ENCODE measurements at regions not wholly inside any gene's neighbourhood (a gene's known extent, or its start where the extent isn't known, plus 50 kb on each side); places are given as distances from the start of the nearest gene placed in this dataset.

DNA sequence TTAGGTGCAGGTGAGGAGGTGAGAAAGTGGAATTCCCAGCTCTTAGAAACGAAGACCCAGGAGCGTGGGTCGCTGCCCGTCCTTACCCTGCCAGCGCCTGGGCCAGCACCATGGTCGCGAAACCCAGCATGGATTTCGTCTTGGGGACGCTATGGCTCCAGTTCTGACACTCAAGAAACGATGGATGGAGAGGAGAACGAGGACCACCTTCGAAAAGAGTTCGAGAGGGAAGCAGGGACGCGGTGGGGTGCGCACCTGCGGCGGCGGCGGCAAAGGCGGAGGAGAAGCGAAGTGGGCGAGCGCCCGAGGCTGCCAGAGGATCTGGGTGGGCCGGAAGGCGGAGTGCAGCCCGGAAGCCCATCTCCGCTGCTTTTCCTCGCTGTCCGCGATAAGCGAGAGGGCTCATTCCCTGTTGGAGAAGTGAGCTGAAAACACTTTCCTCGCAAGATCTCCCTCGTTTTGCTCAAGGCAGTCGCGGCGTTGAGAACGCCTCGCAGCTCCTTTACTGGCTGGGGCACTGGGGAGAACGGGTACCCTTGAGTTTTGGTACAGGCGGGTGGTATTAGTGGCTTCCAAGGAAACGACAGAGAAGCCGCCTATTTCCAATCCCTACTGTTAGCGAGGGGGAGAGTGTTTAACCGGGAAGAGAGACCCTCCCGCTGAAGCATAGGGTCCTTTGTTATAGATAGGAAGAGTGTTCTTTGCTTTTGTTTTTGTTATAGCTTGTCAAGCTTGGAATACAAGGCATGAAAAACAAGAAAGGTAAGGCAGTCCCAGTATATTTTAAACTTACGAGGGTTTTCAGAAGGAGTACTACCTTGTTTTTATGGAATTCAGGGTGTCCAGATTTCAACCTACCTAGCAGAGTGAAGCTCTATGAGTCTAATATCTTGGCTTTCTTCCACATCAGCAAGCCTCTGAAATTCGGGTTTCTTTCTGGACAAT is 109.5 kb downstream of the TRIM27 start:
- H3K9me3 ChIP-seq = no peaks in the 10 kb centered on the region
- H3K4me2 ChIP-seq = no peak overlapping the region
- 79% methylated on average over 49 of the region's 49 CpGs for WGBS (ENCODE audit: missing lambda C conversion rate)
- H3K4me1 ChIP-seq = peaks cover 17% of the 10 kb centered on the region; the same call in 1 of the 3 replicates
- ChIA-PET POLR2A (no interaction called here), CTCF (interaction anchor here (1.1 kb wide), 1 partner anchor 23 kb away, joined by 4 read pairs; no protein-coding TSS in a partner anchor)
- DNase-seq (ENCODE audit: low read depth in 1 of 2, low spot score in 1 of 2) (no peak), FAIRE-seq (no peak), ATAC-seq (no peak)
- TF ChIP-seq, protein P1, sequence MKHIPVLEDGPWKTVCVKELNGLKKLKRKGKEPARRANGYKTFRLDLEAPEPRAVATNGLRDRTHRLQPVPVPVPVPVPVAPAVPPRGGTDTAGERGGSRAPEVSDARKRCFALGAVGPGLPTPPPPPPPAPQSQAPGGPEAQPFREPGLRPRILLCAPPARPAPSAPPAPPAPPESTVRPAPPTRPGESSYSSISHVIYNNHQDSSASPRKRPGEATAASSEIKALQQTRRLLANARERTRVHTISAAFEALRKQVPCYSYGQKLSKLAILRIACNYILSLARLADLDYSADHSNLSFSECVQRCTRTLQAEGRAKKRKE (CRISPR knock-in tag; IDR thresholded peaks at IDR 0.05; ENCODE audit: low read depth) = no peak
- TF ChIP-seq, protein P2, sequence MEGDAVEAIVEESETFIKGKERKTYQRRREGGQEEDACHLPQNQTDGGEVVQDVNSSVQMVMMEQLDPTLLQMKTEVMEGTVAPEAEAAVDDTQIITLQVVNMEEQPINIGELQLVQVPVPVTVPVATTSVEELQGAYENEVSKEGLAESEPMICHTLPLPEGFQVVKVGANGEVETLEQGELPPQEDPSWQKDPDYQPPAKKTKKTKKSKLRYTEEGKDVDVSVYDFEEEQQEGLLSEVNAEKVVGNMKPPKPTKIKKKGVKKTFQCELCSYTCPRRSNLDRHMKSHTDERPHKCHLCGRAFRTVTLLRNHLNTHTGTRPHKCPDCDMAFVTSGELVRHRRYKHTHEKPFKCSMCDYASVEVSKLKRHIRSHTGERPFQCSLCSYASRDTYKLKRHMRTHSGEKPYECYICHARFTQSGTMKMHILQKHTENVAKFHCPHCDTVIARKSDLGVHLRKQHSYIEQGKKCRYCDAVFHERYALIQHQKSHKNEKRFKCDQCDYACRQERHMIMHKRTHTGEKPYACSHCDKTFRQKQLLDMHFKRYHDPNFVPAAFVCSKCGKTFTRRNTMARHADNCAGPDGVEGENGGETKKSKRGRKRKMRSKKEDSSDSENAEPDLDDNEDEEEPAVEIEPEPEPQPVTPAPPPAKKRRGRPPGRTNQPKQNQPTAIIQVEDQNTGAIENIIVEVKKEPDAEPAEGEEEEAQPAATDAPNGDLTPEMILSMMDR (IDR thresholded peaks at IDR 0.05) = no peak
- TF ChIP-seq CHD4 (IDR thresholded peaks at IDR 0.05; ENCODE audit: borderline replicate concordance) (no peak), MAZ (IDR thresholded peaks at IDR 0.05; ENCODE audit: borderline replicate concordance, low read depth, low read length) (no peak)
- H3K27ac ChIP-seq = no peak overlapping the region
- H3K4me3 ChIP-seq = no peak overlapping the region

DNA sequence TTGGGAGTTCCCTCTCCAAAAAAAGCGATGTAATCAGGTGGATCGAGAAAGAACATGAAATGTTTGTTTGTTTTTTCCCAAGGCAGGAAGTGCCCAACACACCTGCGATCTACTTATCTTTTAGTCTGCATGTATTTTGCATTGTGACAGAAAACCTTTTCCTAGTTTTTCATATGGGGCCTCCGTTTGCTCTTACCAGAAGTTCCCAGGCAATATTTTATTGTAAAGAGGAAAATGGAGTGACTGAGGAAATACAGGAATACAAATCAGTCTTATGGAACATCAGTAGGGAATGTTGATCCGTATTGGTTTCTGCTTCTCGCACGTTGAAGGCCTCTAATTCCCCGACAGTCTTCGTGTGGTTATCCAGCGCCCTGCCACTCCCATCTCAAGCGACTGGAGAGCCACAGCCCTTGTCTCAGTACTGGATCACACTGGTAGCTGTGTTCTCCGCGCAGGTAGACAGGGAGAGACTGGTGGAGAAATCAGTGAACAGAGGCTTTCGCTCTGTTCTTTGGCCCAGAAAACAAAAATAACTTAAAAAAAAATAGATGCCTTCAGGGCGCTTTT is 107.4 kb downstream of the TRIM27 start:
- DNase-seq (ENCODE audit: low read depth in 1 of 2, low spot score in 1 of 2) (no peak), ATAC-seq (peak; percentile 5 to 17; a peak in 3 of 6 replicates), FAIRE-seq (no peak)
- Histone ChIP-seq H3K9me3 (no peaks in the 10 kb centered on the region), H3K4me2 (peak overlapping the region; percentile 89), H3K4me1 (peaks cover 11% of the 10 kb centered on the region; the same call in 1 of the 3 replicates), H3K4me3 (no peak overlapping the region), H3K27ac (no peak overlapping the region)
- CTCF ChIA-PET = no interaction called here
- POLR2A ChIA-PET = interaction anchor here (1.7 kb wide), 1 partner anchor 108 kb away, joined by 4 read pairs; the partner anchor contains the start of gene TRIM27
- TF ChIP-seq MAFK (IDR thresholded peaks at IDR 0.05; ENCODE audit: partially characterized antibody) (no peak), SMC3 (IDR thresholded peaks at IDR 0.05) (no peak), ESRRA (IDR thresholded peaks at IDR 0.05; ENCODE audit: borderline replicate concordance, low read length) (no peak), BHLHE40 (IDR thresholded peaks at IDR 0.05; ENCODE audit: low read depth, low read length) (no peak), HOXA7 (CRISPR knock-in tag; IDR thresholded peaks at IDR 0.05) (no peak), SREBF2 (IDR thresholded peaks at IDR 0.05) (no peak), TP53 (CRISPR knock-in tag; IDR thresholded peaks at IDR 0.05) (no peak), ZC3H11A (IDR thresholded peaks at IDR 0.05) (no peak), FOSL2 (IDR thresholded peaks at IDR 0.05) (no peak), FOSL2 (CRISPR knock-in tag; IDR thresholded peaks at IDR 0.05) (no peak), GATA3 (IDR thresholded peaks at IDR 0.05; ENCODE audit: borderline replicate concordance) (no peak), HOXB13 (CRISPR knock-in tag; IDR thresholded peaks at IDR 0.05; ENCODE audit: low read depth) (no peak), CHD4 (IDR thresholded peaks at IDR 0.05; ENCODE audit: borderline replicate concordance) (no peak), EP300 (IDR thresholded peaks at IDR 0.05) (no peak)
- TF ChIP-seq, protein P3, sequence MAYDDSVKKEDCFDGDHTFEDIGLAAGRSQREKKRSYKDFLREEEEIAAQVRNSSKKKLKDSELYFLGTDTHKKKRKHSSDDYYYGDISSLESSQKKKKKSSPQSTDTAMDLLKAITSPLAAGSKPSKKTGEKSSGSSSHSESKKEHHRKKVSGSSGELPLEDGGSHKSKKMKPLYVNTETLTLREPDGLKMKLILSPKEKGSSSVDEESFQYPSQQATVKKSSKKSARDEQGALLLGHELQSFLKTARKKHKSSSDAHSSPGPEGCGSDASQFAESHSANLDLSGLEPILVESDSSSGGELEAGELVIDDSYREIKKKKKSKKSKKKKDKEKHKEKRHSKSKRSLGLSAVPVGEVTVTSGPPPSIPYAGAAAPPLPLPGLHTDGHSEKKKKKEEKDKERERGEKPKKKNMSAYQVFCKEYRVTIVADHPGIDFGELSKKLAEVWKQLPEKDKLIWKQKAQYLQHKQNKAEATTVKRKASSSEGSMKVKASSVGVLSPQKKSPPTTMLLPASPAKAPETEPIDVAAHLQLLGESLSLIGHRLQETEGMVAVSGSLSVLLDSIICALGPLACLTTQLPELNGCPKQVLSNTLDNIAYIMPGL (CRISPR knock-in tag; IDR thresholded peaks at IDR 0.05; ENCODE audit: borderline replicate concordance) = no peak
- TF ChIP-seq, protein P4, sequence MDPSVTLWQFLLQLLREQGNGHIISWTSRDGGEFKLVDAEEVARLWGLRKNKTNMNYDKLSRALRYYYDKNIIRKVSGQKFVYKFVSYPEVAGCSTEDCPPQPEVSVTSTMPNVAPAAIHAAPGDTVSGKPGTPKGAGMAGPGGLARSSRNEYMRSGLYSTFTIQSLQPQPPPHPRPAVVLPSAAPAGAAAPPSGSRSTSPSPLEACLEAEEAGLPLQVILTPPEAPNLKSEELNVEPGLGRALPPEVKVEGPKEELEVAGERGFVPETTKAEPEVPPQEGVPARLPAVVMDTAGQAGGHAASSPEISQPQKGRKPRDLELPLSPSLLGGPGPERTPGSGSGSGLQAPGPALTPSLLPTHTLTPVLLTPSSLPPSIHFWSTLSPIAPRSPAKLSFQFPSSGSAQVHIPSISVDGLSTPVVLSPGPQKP (IDR thresholded peaks at IDR 0.05; ENCODE audit: low read depth, low read length) = no peak
- TF ChIP-seq, protein P2 (IDR thresholded peaks at IDR 0.05) = no peak
- 75% methylated on average over 15 of the region's 15 CpGs for WGBS (ENCODE audit: missing lambda C conversion rate)

Measured in A549 (cell line).